Fibroblast of mammary gland (primary cell): ENCODE measurements at regions not wholly inside any gene's neighbourhood (a gene's known extent, or its start where the extent isn't known, plus 50 kb on each side); places are given as distances from the start of the nearest gene placed in this dataset.
A peak's percentile ranks its signal among the peaks of the same experiment; 100 is the strongest.

Source experiments
- DNase-seq: peaks from one replicate; pipeline ENCODE4 v3.0.0-alpha.2; 2010; ENCODE audit warnings: low read depth
- H3K4me3 ChIP-seq: 2 replicates; pipeline ENCODE4 v1.5.1; 2011; ENCODE audit warnings: low read depth, mild to moderate bottlenecking, low read length, moderate library complexity; ENCODE audit not compliant: control insufficient read depth
- TF ChIP-seq, protein P1 (sequence below): conservative IDR thresholded peaks from 2 replicates; pipeline ENCODE4 v1.5.1; 2011; ENCODE audit warnings: low read depth, low read length, inconsistent platforms; ENCODE audit not compliant: control insufficient read depth, insufficient read depth

DNA sequence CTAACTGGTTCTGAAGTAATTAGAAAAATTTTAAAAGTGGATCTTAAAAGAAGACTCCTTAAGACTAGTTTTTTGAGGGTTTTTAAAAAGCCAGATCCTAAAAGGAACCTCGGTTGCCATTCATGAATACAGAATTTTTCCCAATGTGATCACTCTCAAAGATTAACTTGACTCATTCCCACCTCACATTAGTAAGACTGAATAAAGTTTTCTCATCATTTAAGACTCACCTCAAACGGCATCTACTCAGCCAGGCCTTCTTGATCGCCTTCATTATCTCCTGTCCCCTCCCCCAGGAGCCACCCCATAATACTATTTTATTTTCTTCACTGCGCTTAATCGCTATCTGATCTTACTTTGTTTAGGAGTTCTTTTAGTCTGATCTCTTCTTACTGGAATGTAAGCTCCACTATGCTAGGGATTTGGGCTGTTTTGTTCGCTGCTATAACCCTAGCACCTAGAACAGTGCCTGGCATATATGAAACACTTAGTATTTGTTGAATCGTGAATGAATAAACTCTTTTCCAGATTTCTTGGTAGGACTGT is 55.9 kb upstream of the PCGF5 start:
- H3K4me3 ChIP-seq, result peak overlapping the region; percentile 70
- DNase-seq, result peak; percentile 61
- TF ChIP-seq, protein P1, sequence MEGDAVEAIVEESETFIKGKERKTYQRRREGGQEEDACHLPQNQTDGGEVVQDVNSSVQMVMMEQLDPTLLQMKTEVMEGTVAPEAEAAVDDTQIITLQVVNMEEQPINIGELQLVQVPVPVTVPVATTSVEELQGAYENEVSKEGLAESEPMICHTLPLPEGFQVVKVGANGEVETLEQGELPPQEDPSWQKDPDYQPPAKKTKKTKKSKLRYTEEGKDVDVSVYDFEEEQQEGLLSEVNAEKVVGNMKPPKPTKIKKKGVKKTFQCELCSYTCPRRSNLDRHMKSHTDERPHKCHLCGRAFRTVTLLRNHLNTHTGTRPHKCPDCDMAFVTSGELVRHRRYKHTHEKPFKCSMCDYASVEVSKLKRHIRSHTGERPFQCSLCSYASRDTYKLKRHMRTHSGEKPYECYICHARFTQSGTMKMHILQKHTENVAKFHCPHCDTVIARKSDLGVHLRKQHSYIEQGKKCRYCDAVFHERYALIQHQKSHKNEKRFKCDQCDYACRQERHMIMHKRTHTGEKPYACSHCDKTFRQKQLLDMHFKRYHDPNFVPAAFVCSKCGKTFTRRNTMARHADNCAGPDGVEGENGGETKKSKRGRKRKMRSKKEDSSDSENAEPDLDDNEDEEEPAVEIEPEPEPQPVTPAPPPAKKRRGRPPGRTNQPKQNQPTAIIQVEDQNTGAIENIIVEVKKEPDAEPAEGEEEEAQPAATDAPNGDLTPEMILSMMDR, result no peak

DNA sequence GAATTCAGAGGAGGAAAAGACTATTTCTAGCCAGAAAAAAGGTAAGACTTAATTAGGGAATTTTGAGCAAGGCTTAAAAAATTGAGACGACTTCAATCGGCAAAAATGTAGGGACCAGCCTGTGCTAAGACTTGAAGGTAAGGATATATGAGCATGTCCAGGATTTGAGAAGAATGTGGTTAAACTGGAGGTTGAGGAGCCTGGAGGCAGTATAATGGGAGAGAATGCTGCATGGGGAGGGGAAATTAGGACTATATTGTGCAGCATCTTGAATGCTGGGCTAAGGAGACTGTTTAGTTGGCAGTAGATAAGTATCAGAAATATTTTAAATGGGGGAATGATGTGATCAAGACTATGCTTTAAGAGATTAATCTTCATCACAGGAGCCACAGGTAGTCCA is 53.1 kb upstream of the PCGF5 start:
- DNase-seq, result no peak
- TF ChIP-seq, protein P1, result no peak
- H3K4me3 ChIP-seq, result no peak overlapping the region

DNA sequence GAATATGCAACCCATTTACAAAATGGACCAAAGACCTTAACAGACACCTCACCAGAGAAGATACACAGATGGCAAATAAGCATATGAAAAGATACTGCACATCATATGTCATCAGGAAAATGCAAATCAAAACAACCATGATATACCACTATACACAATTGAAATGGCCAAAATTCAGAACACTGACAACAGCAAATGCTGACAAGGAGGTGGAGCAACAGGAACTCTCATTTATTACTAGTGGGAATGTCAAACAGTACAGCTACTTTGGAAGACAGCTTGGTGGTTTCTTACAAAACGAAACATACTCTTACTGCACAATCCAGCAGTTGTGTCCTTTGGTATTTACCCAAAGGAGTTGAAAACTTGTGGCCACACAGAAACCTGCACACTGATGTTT is 50.0 kb upstream of the PCGF5 start:
- TF ChIP-seq, protein P1, result no peak
- no peak overlapping the region for H3K4me3 ChIP-seq
- DNase-seq, result no peak
